SU-DHL-6 (cell line): ENCODE measurements at regions not wholly inside any gene's neighbourhood (a gene's known extent, or its start where the extent isn't known, plus 50 kb on each side); places are given as distances from the start of the nearest gene placed in this dataset.

ENCODE experiments used
- EZH2phosphoT487 ChIP-seq: fragments of 200-600 bp; sonication (generic), shearing (Covaris generic); conservative IDR thresholded peaks from 2 replicates; pipeline ENCODE4 v1.6.1; 2018; ENCODE audit warnings: mild to moderate bottlenecking, antibody characterized with exemption, low read length, moderate library complexity, mixed read lengths
- TF ChIP-seq, protein P1 (sequence below): fragments of 200-600 bp; sonication (generic); IDR thresholded peaks from one replicate; pipeline ENCODE4 v1.5.1; 2017; ENCODE audit warnings: antibody characterized with exemption, mild to moderate bottlenecking, low read length, moderate library complexity; ENCODE audit not compliant: insufficient read depth, poor library complexity, severe bottlenecking

DNA sequence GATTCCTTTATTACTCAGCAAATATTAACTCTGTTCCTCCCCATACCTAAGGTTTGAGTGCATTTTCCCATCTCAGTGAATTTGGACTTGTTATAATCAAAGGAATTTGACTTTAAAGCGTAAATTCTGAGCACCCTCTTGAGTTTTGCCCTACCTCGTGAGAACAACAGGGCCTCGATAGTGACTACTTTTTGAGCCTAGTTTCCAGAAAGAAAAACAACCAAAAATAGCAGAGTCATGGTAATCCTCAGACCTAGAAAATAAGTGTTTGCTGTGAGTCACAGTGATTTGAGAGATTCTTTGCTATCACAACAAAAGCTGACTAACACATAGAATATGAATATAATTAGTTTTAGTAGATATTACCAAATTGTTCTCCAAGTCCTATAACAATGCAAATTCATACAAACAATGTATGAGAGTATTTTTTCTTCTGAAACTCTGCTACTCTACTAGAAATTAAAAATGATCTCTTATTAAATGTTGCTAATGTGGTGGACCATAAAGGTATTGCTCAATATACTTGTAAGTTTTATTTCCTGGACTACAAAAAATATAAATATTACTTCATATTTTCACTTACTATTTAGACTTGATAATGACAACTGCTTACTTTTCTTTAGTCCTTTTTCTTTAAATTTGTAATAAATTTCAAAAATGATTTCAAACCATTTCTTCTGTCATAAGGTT, 759.7 kb downstream of the BRINP1 start:
- TF ChIP-seq, protein P1, sequence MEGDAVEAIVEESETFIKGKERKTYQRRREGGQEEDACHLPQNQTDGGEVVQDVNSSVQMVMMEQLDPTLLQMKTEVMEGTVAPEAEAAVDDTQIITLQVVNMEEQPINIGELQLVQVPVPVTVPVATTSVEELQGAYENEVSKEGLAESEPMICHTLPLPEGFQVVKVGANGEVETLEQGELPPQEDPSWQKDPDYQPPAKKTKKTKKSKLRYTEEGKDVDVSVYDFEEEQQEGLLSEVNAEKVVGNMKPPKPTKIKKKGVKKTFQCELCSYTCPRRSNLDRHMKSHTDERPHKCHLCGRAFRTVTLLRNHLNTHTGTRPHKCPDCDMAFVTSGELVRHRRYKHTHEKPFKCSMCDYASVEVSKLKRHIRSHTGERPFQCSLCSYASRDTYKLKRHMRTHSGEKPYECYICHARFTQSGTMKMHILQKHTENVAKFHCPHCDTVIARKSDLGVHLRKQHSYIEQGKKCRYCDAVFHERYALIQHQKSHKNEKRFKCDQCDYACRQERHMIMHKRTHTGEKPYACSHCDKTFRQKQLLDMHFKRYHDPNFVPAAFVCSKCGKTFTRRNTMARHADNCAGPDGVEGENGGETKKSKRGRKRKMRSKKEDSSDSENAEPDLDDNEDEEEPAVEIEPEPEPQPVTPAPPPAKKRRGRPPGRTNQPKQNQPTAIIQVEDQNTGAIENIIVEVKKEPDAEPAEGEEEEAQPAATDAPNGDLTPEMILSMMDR: no peak
- TF ChIP-seq EZH2phosphoT487: no peak
